Calu3 (cell line): ENCODE measurements at regions not wholly inside any gene's neighbourhood (a gene's known extent, or its start where the extent isn't known, plus 50 kb on each side); places are given as distances from the start of the nearest gene placed in this dataset.

Experiments used
- BruUV-seq: library from RNA; stranded (reverse); fragments of 400-500 nt; replicated peaks from 2 replicates; lab custom pipeline; 2021; lab: Mats Ljungman, UMichigan
- CTCF ChIA-PET: fragments of 300-600 bp; sonication (Branson Sonifier 250); formaldehyde crosslinking; loops from one replicate; lab custom pipeline; 2022; ENCODE audit warnings: antibody characterized with exemption; lab: Charles Lee
- DNase-seq: peaks from one replicate; pipeline ENCODE4 v3.0.0; 2022
- H3K27ac Mint-ChIP-seq: one replicate; pipeline ENCODE4 v1.8.0; 2022; ENCODE audit warnings: mixed read lengths; ENCODE audit not compliant: unreplicated experiment
- H3K27me3 Mint-ChIP-seq: one replicate; pipeline ENCODE4 v1.8.0; 2022; ENCODE audit warnings: mixed read lengths; ENCODE audit not compliant: unreplicated experiment
- H3K36me3 Mint-ChIP-seq: one replicate; pipeline ENCODE4 v1.8.0; 2022; ENCODE audit warnings: mild to moderate bottlenecking, moderate library complexity, mixed read lengths; ENCODE audit not compliant: insufficient read depth, unreplicated experiment
- H3K4me1 Mint-ChIP-seq: one replicate; pipeline ENCODE4 v1.8.0; 2022; ENCODE audit warnings: mild to moderate bottlenecking, low read depth, mixed read lengths; ENCODE audit not compliant: unreplicated experiment
- H3K4me3 Mint-ChIP-seq: one replicate; pipeline ENCODE4 v1.8.0; 2022; ENCODE audit warnings: mild to moderate bottlenecking, low read depth, moderate library complexity, mixed read lengths; ENCODE audit not compliant: unreplicated experiment
- H3K9me3 Mint-ChIP-seq: one replicate; pipeline ENCODE4 v1.8.0; 2022; ENCODE audit warnings: low read depth, mixed read lengths; ENCODE audit not compliant: unreplicated experiment
- CTCF ChIP-seq: fragments of 200-600 bp; IDR thresholded peaks from one replicate; pipeline ENCODE4 v1.8.0; 2022; ENCODE audit warnings: antibody characterized with exemption; ENCODE audit not compliant: unreplicated experiment
- intact Hi-C: fragments of 100-400 bp; cut with micrococcal nuclease; formaldehyde crosslinking; loops from one replicate; pipeline ENCODE4 v1.10.0; 2022; ENCODE audit not compliant: unreplicated experiment

DNA sequence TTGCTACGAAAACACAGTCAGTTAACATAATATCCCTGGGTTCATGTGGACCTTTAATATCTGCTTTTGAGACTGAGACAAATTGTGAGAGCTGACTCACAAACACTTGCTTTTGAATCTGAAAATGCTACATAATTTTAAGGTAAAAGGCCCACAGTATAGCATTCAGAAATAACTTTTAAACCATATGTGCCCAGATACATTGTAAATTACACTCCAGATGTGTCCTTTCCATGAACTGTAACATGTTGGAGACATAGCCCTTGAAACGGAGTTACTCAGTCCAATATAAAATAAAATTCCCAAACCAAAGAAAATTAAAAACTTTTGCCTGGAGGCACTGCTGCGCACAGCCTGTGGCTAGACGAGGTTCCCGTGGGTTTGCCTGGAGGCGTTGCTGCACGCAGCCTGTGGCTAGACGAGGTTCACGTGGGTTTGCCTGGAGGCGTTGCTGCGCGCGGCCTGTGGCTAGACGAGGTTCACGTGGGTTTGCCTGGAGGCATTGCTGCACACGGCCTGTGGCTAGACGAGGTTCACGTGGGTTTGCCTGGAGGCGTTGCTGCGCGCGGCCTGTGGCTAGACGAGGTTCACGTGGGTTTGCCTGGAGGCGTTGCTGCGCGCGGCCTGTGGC, 131.9 kb upstream of the ALKAL2 start:
- BruUV-seq, result no TSS peak
- intact Hi-C loops, result no loop called here
- Mint-ChIP-seq H3K27ac (no peak overlapping the region), H3K36me3 (no peaks in the 10 kb centered on the region), H3K9me3 (peaks cover 8% of the 10 kb centered on the region), H3K4me3 (no peak overlapping the region), H3K27me3 (no peaks in the 10 kb centered on the region), H3K4me1 (no peaks in the 10 kb centered on the region)
- no peak for TF ChIP-seq CTCF
- CTCF ChIA-PET, result no interaction called here
- no peak for DNase-seq

- H3K27me3 Mint-ChIP-seq, result no peaks in the 10 kb centered on the region
- intact Hi-C loops, result no loop called here
- no peak for DNase-seq
- H3K4me3 Mint-ChIP-seq, result no peak overlapping the region
- H3K9me3 Mint-ChIP-seq, result peaks cover 12% of the 10 kb centered on the region
- CTCF ChIA-PET, result no interaction called here
- H3K4me1 Mint-ChIP-seq, result no peaks in the 10 kb centered on the region
- no TSS peak for BruUV-seq
- H3K36me3 Mint-ChIP-seq, result no peaks in the 10 kb centered on the region
- no peak overlapping the region for H3K27ac Mint-ChIP-seq
- no peak for TF ChIP-seq CTCF
Observed at GRCh38 chr2:417662-418061, 129.8 kb upstream of the ALKAL2 start.

- BruUV-seq, result no TSS peak
- intact Hi-C loops, result no loop called here
- no peak for DNase-seq
- Mint-ChIP-seq H3K9me3 (peaks cover 14% of the 10 kb centered on the region), H3K4me3 (no peak overlapping the region), H3K36me3 (no peaks in the 10 kb centered on the region), H3K4me1 (no peaks in the 10 kb centered on the region), H3K27me3 (no peaks in the 10 kb centered on the region), H3K27ac (no peak overlapping the region)
- TF ChIP-seq CTCF, result no peak
- CTCF ChIA-PET, result no interaction called here
Observed at GRCh38 chr2:417006-417405, 129.1 kb upstream of the ALKAL2 start.

DNA sequence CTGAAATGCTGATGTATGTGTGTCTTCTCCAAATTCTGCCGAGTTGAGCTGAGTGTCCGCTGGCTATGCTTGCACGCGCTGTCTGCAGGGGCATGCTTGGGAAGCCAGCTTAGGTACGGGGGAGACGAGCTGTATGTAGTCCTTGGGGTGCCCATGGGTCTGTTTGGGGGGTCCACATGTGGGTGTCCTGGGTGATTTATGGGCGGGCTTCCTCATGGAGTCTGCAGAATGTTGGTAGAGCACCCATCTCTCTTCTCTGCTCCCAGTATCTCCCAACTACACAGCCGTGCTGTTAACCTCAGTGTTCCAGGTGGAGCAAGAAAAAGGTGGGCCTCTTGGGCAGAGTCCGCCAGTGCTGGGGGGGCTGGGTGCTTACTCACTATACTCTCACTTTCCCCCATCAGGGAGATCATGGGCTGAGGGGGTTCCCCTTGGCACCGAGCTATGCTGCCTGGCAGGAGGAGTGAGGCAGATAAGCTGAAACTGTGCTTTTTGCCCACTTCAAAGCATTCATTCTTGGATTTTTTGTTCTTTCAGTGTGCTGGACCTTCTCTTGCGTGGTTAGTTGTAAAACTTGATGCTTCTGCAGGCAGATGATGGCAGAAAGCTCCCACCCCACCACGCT, 128.2 kb upstream of the ALKAL2 start:
- H3K4me1 Mint-ChIP-seq, result no peaks in the 10 kb centered on the region
- intact Hi-C loops, result no loop called here
- H3K4me3 Mint-ChIP-seq, result no peak overlapping the region
- TF ChIP-seq CTCF, result no peak
- CTCF ChIA-PET, result no interaction called here
- BruUV-seq, result no TSS peak
- H3K36me3 Mint-ChIP-seq, result no peaks in the 10 kb centered on the region
- DNase-seq, result no peak
- H3K9me3 Mint-ChIP-seq, result peaks cover 19% of the 10 kb centered on the region
- H3K27ac Mint-ChIP-seq, result no peak overlapping the region
- H3K27me3 Mint-ChIP-seq, result no peaks in the 10 kb centered on the region
